IMR-90 (cell line): ENCODE measurements at regions not wholly inside any gene's neighbourhood (a gene's known extent, or its start where the extent isn't known, plus 50 kb on each side); places are given as distances from the start of the nearest gene placed in this dataset.

Source experiments
- ATAC-seq: fragments of 200-7000 bp; cut with Tn5 transposase; 2 replicates; pipeline ENCODE4 v1.9.1; 2020; ENCODE audit warnings: low read depth, mild to moderate bottlenecking, moderate library complexity
- BruUV-seq: library from RNA; stranded (reverse); fragments of 400-500 nt; replicated peaks from 2 replicates; lab custom pipeline; 2021; lab: Mats Ljungman, UMichigan
- CTCF ChIA-PET: fragments of 300-600 bp; formaldehyde crosslinking; extraction: SDS; loops from one replicate; lab custom pipeline; 2021; ENCODE audit warnings: antibody characterized with exemption; lab: Yijun Ruan, JAX
- POLR2A ChIA-PET: fragments of 300-600 bp; sonication (Branson Sonifier 250); formaldehyde crosslinking; loops from one replicate; lab custom pipeline; 2022; ENCODE audit warnings: antibody characterized with exemption; ENCODE audit not compliant: unreplicated experiment; lab: Charles Lee
- DNase-seq: peaks from one replicate; pipeline ENCODE4 v3.0.0; 2013
- H2AFZ ChIP-seq: replicated peaks from 2 replicates; pipeline ENCODE3; 2013; ENCODE audit warnings: low read length, mild to moderate bottlenecking; ENCODE audit not compliant: poor library complexity
- H2AK5ac ChIP-seq: 2 replicates; pipeline ENCODE4 v1.6.1; 2013; ENCODE audit warnings: low read depth, low read length, inconsistent platforms
- H2AK9ac ChIP-seq: replicated peaks from 2 replicates; pipeline ENCODE3; 2013; ENCODE audit warnings: mild to moderate bottlenecking, low read depth, low read length, moderate library complexity; ENCODE audit not compliant: poor library complexity
- H2BK120ac ChIP-seq: 2 replicates; pipeline ENCODE4 v1.6.1; 2013; ENCODE audit warnings: low read depth, low read length, inconsistent platforms
- H2BK15ac ChIP-seq: 3 replicates; pipeline ENCODE4 v1.6.1; 2013; ENCODE audit warnings: low read depth, low read length, inconsistent platforms
- H2BK20ac ChIP-seq: 2 replicates; pipeline ENCODE4 v1.6.1; 2013; ENCODE audit warnings: low read depth, mild to moderate bottlenecking, inconsistent platforms, low read length, moderate library complexity
- H2BK5ac ChIP-seq: 2 replicates; pipeline ENCODE4 v1.6.1; 2013; ENCODE audit warnings: mild to moderate bottlenecking, low read depth, low read length, inconsistent platforms; ENCODE audit not compliant: poor library complexity, severe bottlenecking
- H3K14ac ChIP-seq: replicated peaks from 2 replicates; pipeline ENCODE4 v1.6.1; 2013; ENCODE audit warnings: low read depth, low read length, inconsistent platforms
- H3K18ac ChIP-seq: 2 replicates; pipeline ENCODE4 v1.6.1; 2013; ENCODE audit warnings: low read depth, low read length, control low read depth
- H3K23ac ChIP-seq: 2 replicates; pipeline ENCODE4 v1.6.1; 2013; ENCODE audit warnings: low read depth, low read length, inconsistent platforms
- H3K27ac ChIP-seq: 2 replicates; pipeline ENCODE4 v1.5.1; 2013; ENCODE audit warnings: mild to moderate bottlenecking, control low read depth, low read length; ENCODE audit not compliant: insufficient read depth
- H3K27me3 ChIP-seq: 2 replicates; pipeline ENCODE4 v1.6.1; 2013; ENCODE audit warnings: low read length; ENCODE audit not compliant: control insufficient read depth, insufficient read depth
- H3K36me3 ChIP-seq: 2 replicates; pipeline ENCODE4 v1.6.1; 2013; ENCODE audit warnings: low read length, mixed read lengths; ENCODE audit not compliant: control insufficient read depth, insufficient read depth
- H3K4ac ChIP-seq: 2 replicates; pipeline ENCODE4 v1.6.1; 2013; ENCODE audit warnings: low read depth, low read length, inconsistent platforms
- H3K4me1 ChIP-seq: 2 replicates; pipeline ENCODE4 v1.6.1; 2013; ENCODE audit warnings: low read length, mixed read lengths; ENCODE audit not compliant: control insufficient read depth, insufficient read depth
- H3K4me2 ChIP-seq: 2 replicates; pipeline ENCODE4 v1.6.1; 2013; ENCODE audit warnings: low read depth, mild to moderate bottlenecking, control low read depth, low read length, moderate library complexity
- H3K4me3 ChIP-seq: 2 replicates; pipeline ENCODE4 v1.5.1; 2013; ENCODE audit warnings: low read depth, mild to moderate bottlenecking, control low read depth, low read length, moderate library complexity; ENCODE audit not compliant: insufficient read depth
- H3K56ac ChIP-seq: 2 replicates; pipeline ENCODE4 v1.6.1; 2013; ENCODE audit warnings: low read length, inconsistent platforms; ENCODE audit not compliant: insufficient read depth; ENCODE audit errors: extremely low read depth
- H3K79me1 ChIP-seq, 2 experiments: 2 replicates each; pipeline ENCODE4 v1.6.1; 2013; ENCODE audit warnings: low read length in 2 of 2, inconsistent platforms in 1 of 2, low read depth in 1 of 2
- H3K9ac ChIP-seq: 2 replicates; pipeline ENCODE4 v1.6.1; 2013; ENCODE audit warnings: low read depth, low read length, control low read depth
- H3K9me1 ChIP-seq: 2 replicates; pipeline ENCODE4 v1.6.1; 2013; ENCODE audit warnings: low read length, inconsistent platforms; ENCODE audit not compliant: insufficient read depth
- H3K9me3 ChIP-seq: 2 replicates; pipeline ENCODE4 v1.6.1; 2013; ENCODE audit warnings: low read length; ENCODE audit not compliant: control insufficient read depth, insufficient read depth
- H4K20me1 ChIP-seq: 2 replicates; pipeline ENCODE4 v1.6.1; 2013; ENCODE audit warnings: low read length, inconsistent platforms; ENCODE audit not compliant: insufficient read depth
- H4K5ac ChIP-seq: 2 replicates; pipeline ENCODE4 v1.6.1; 2013; ENCODE audit warnings: mild to moderate bottlenecking, low read depth, low read length, control low read depth
- H4K8ac ChIP-seq, 2 experiments: 2 replicates each; pipeline ENCODE4 v1.6.1; 2013; ENCODE audit warnings: low read depth in 2 of 2, low read length in 2 of 2, control low read depth in 1 of 2, inconsistent platforms in 1 of 2
- H4K91ac ChIP-seq: 2 replicates; pipeline ENCODE4 v1.6.1; 2013; ENCODE audit warnings: low read depth, low read length, inconsistent platforms; ENCODE audit not compliant: insufficient read depth
- BHLHE40 ChIP-seq: fragments of 150-350 bp; IDR thresholded peaks from 2 replicates; pipeline ENCODE4 v1.6.1; 2016; ENCODE audit warnings: mild to moderate bottlenecking, low read depth, low read length
- CEBPB ChIP-seq: IDR thresholded peaks from 2 replicates; pipeline ENCODE4 v1.6.1; 2012; ENCODE audit warnings: low read depth, low read length, improper control_type of control experiment
- CHD1 ChIP-seq: IDR thresholded peaks from 2 replicates; pipeline ENCODE4 v1.6.1; 2012; ENCODE audit warnings: low read depth, low read length, improper control_type of control experiment
- CTCF ChIP-seq: conservative IDR thresholded peaks from 2 replicates; pipeline ENCODE4 v1.5.1; 2012; ENCODE audit warnings: mild to moderate bottlenecking, low read depth, low read length, improper control_type of control experiment
- ELK1 ChIP-seq: fragments of 150-350 bp; IDR thresholded peaks from 2 replicates; pipeline ENCODE4 v1.6.1; 2016; ENCODE audit warnings: low read depth, mild to moderate bottlenecking, low read length, moderate library complexity, borderline replicate concordance
- FOS ChIP-seq: fragments of 150-350 bp; IDR thresholded peaks from 2 replicates; pipeline ENCODE4 v1.6.1; 2016; ENCODE audit warnings: low read depth, low read length
- MAFK ChIP-seq: IDR thresholded peaks from 2 replicates; pipeline ENCODE4 v1.6.1; 2012; ENCODE audit warnings: low read depth, low read length, improper control_type of control experiment
- MAZ ChIP-seq: IDR thresholded peaks from 2 replicates; pipeline ENCODE4 v1.6.1; 2012; ENCODE audit warnings: low read depth, mild to moderate bottlenecking, low read length, improper control_type of control experiment, moderate library complexity, borderline replicate concordance
- MXI1 ChIP-seq: IDR thresholded peaks from 2 replicates; pipeline ENCODE4 v1.6.1; 2012; ENCODE audit warnings: low read depth, mild to moderate bottlenecking, low read length, moderate library complexity, borderline replicate concordance
- NFE2L2 ChIP-seq: fragments of 150-350 bp; IDR thresholded peaks from 2 replicates; pipeline ENCODE4 v1.6.1; 2016; ENCODE audit warnings: low read depth, mild to moderate bottlenecking, low read length
- POLR2A ChIP-seq: IDR thresholded peaks from 2 replicates; pipeline ENCODE4 v1.6.1; 2012; ENCODE audit warnings: mild to moderate bottlenecking, low read depth, low read length
- RAD21 ChIP-seq: IDR thresholded peaks from 2 replicates; pipeline ENCODE4 v1.6.1; 2012; ENCODE audit warnings: low read length, improper control_type of control experiment
- RCOR1 ChIP-seq: IDR thresholded peaks from 2 replicates; pipeline ENCODE4 v1.6.1; 2012; ENCODE audit warnings: mild to moderate bottlenecking, low read length, improper control_type of control experiment; ENCODE audit not compliant: insufficient replicate concordance
- RFX5 ChIP-seq: IDR thresholded peaks from 2 replicates; pipeline ENCODE4 v1.8.0; 2012; ENCODE audit warnings: low read depth, mild to moderate bottlenecking, low read length, moderate library complexity
- WGBS, 2 experiments: methylation state at CpG; one replicate each; pipeline versions ENCODE4 v1.1.5 to v1.1.7; 2013; ENCODE audit warnings: missing lambda C conversion rate in 2 of 2; ENCODE audit not compliant: insufficient read length in 1 of 2; ENCODE audit errors: extremely low coverage in 2 of 2; 5-methylcytosine and 5-hydroxymethylcytosine counted together
- dilution Hi-C: fragments of 300-500 bp; cut with HindIII; formaldehyde crosslinking; loops from one replicate; pipeline ENCODE4 v1.14.3; 2018; ENCODE audit warnings: low sequenced_read_pairs; ENCODE audit not compliant: unreplicated experiment
- in situ Hi-C: fragments of 300-500 bp; cut with MboI; formaldehyde crosslinking; loops from 3 replicates; pipeline ENCODE4 v1.14.3; 2019; ENCODE audit warnings: low sequenced_read_pairs, inconsistent platforms, mixed read lengths
- intact Hi-C: fragments of 100-400 bp; cut with micrococcal nuclease; formaldehyde crosslinking; loops from 2 replicates; pipeline ENCODE4 v1.10.0; 2022

DNA sequence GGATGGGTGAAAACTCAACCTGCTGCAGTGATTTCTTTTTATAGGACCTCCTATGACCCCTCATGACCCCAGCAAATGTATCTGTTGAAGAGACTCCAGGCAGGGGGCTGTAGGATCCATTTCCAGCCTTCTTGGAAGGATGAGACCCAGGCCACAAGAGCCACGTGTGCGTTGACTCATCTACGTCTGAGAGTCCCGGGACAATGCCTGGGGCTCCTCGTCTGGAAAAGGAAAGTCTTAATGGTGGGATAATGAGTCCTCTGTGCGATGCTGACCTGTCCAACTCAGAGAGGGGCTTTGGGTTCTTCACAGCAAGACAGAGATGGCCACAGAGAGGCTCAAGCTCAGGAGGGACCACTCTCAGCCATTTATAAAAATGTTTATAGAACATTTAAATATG is 80.8 kb downstream of the SMIM21 start:
- BruUV-seq: no TSS peak
- in situ Hi-C loops: no loop called here

More for the DNA sequence above, 80.8 kb downstream of the SMIM21 start:
- ChIA-PET CTCF (no interaction called here), POLR2A (no interaction called here)
- H4K8ac ChIP-seq: no peak overlapping the region
- no peak overlapping the region for H3K14ac ChIP-seq
- no peaks in the 10 kb centered on the region for H3K9me3 ChIP-seq
- no peak for DNase-seq
- no peak overlapping the region for H2AK9ac ChIP-seq
- 86% methylated on average over 6 of the region's 6 CpGs; no CpG with 5 or more reads in 1 of the 2 experiments for WGBS, 2 experiments
- H3K18ac ChIP-seq: no peak overlapping the region
- no peaks in the 10 kb centered on the region; the same call in 1 of the 2 replicates for H3K27me3 ChIP-seq
- intact Hi-C loops (no loop called here), dilution Hi-C loops (no loop called here)
- no peak overlapping the region for H2BK5ac ChIP-seq
- H2AK5ac ChIP-seq: no peak overlapping the region
- no peak overlapping the region for H3K23ac ChIP-seq
- no peak overlapping the region for H3K9ac ChIP-seq
- TF ChIP-seq NFE2L2: no peak
- TF ChIP-seq BHLHE40: no peak
- TF ChIP-seq POLR2A: no peak
- no peak for TF ChIP-seq CEBPB
- TF ChIP-seq CHD1: no peak
- no peak for TF ChIP-seq ELK1
- no peak for TF ChIP-seq MAZ
- no peak for TF ChIP-seq RAD21
- TF ChIP-seq FOS: no peak
- TF ChIP-seq RCOR1: no peak
- TF ChIP-seq CTCF: no peak
- TF ChIP-seq RFX5: no peak
- TF ChIP-seq MXI1: no peak
- TF ChIP-seq MAFK: no peak
- H3K27ac ChIP-seq: no peak overlapping the region
- no peak overlapping the region for H3K4ac ChIP-seq
- no peak overlapping the region for H4K91ac ChIP-seq
- no peaks in the 10 kb centered on the region for H3K9me1 ChIP-seq
- no peaks in the 10 kb centered on the region for H3K36me3 ChIP-seq
- no peak overlapping the region for H2BK20ac ChIP-seq
- H2AFZ ChIP-seq: no peak overlapping the region
- no peak overlapping the region for H3K56ac ChIP-seq
- H4K5ac ChIP-seq: no peak overlapping the region
- H3K4me2 ChIP-seq: no peak overlapping the region
- no peaks in the 10 kb centered on the region for H3K79me1 ChIP-seq
- ATAC-seq: no peak
- H3K4me1 ChIP-seq: no peaks in the 10 kb centered on the region
- no peak overlapping the region for H3K4me3 ChIP-seq
- no peak overlapping the region for H2BK120ac ChIP-seq
- H2BK15ac ChIP-seq: no peak overlapping the region
- H4K20me1 ChIP-seq: no peaks in the 10 kb centered on the region
